Progenitor cell of endocrine pancreas (in vitro differentiated cells): ENCODE measurements at regions not wholly inside any gene's neighbourhood (a gene's known extent, or its start where the extent isn't known, plus 50 kb on each side); places are given as distances from the start of the nearest gene placed in this dataset.

ENCODE experiments used
- DNase-seq: peaks from one replicate; pipeline ENCODE4 v3.0.0; 2021; ENCODE audit warnings: low spot score; ENCODE audit not compliant: unreplicated experiment
- H3K27ac Mint-ChIP-seq: 2 replicates; pipeline ENCODE4 v1.8.0; 2021; ENCODE audit warnings: mild to moderate bottlenecking, moderate library complexity, mixed read lengths
- H3K27me3 Mint-ChIP-seq: 2 replicates; pipeline ENCODE4 v1.8.0; 2021; ENCODE audit warnings: mixed read lengths
- H3K36me3 Mint-ChIP-seq: 2 replicates; pipeline ENCODE4 v1.8.0; 2022; ENCODE audit warnings: mixed read lengths; ENCODE audit not compliant: insufficient read depth
- H3K4me1 Mint-ChIP-seq: 2 replicates; pipeline ENCODE4 v1.8.0; 2021; ENCODE audit warnings: low read depth, mixed read lengths
- H3K4me3 Mint-ChIP-seq: 2 replicates; pipeline ENCODE4 v1.8.0; 2021; ENCODE audit warnings: low read depth, mild to moderate bottlenecking, moderate library complexity, mixed read lengths
- H3K9me3 Mint-ChIP-seq: 2 replicates; pipeline ENCODE4 v1.8.0; 2021; ENCODE audit warnings: low read depth, mixed read lengths
- TF ChIP-seq, protein P1 (sequence below): fragments of 200-600 bp; sonication (generic); IDR thresholded peaks from one replicate; pipeline ENCODE4 v1.5.0; 2021; ENCODE audit warnings: antibody characterized with exemption, mild to moderate bottlenecking; ENCODE audit not compliant: unreplicated experiment

DNA sequence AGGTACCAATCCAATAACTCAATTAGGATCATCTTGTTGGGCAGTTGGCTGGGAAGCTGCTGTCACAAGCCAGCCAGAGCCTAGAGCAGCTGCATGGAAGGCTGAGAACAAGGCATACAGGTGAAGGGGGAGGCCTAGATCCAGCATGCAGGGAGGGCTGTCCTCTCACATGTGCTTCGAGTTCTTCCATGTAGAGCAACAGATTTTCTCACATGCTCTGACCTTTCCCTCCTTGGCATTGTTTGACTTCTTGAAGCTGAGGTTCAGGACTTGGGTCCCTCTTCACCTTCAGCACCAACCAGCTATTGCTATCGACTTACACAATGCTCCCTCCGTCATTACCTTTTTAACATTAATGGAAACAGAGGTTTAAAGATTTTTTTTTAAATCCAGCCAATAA, 257.7 kb downstream of the ATG4C start:
- H3K27ac Mint-ChIP-seq = no peak overlapping the region

DNA sequence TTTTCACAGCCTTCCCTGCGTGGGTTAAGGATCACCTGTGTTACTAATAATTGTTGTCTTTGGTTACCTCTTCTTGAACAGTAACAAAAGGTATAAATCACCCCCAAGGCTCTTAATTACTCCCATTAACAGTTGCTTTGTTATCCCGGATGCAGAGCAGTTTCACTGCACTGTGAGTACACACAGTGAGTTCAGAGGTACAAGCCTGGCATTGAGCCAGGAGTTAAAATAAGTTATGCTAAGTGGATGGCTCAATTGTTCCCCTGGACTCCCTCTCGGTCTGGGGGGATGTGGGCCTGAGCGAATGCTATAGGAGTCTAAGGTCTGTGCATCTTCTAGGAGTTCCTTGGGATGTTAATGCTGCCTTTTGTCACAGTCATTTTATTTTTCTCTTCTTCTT, 258.3 kb downstream of the ATG4C start:
- TF ChIP-seq, protein P1, sequence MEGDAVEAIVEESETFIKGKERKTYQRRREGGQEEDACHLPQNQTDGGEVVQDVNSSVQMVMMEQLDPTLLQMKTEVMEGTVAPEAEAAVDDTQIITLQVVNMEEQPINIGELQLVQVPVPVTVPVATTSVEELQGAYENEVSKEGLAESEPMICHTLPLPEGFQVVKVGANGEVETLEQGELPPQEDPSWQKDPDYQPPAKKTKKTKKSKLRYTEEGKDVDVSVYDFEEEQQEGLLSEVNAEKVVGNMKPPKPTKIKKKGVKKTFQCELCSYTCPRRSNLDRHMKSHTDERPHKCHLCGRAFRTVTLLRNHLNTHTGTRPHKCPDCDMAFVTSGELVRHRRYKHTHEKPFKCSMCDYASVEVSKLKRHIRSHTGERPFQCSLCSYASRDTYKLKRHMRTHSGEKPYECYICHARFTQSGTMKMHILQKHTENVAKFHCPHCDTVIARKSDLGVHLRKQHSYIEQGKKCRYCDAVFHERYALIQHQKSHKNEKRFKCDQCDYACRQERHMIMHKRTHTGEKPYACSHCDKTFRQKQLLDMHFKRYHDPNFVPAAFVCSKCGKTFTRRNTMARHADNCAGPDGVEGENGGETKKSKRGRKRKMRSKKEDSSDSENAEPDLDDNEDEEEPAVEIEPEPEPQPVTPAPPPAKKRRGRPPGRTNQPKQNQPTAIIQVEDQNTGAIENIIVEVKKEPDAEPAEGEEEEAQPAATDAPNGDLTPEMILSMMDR = no peak
- DNase-seq = no peak
- Mint-ChIP-seq H3K9me3 (peaks cover 10% of the 10 kb centered on the region), H3K27me3 (peaks cover 7% of the 10 kb centered on the region), H3K4me1 (peaks cover 7% of the 10 kb centered on the region), H3K4me3 (no peak overlapping the region), H3K27ac (peak overlapping the region; percentile 14), H3K36me3 (no peaks in the 10 kb centered on the region)

More for the DNA sequence above, 257.7 kb downstream of the ATG4C start:
- DNase-seq = no peak
- H3K4me1 Mint-ChIP-seq = peaks cover 7% of the 10 kb centered on the region
- H3K4me3 Mint-ChIP-seq = no peak overlapping the region
- H3K9me3 Mint-ChIP-seq = peaks cover 10% of the 10 kb centered on the region
- H3K27me3 Mint-ChIP-seq = peaks cover 5% of the 10 kb centered on the region
- H3K36me3 Mint-ChIP-seq = no peaks in the 10 kb centered on the region
- TF ChIP-seq, protein P1 = no peak

GRCh38 chr1:63046539-63046938, 262.6 kb downstream of the ATG4C start:
- no peak overlapping the region for H3K27ac Mint-ChIP-seq
- H3K27me3 Mint-ChIP-seq = peaks cover 9% of the 10 kb centered on the region
- DNase-seq = no peak
- peaks cover 4% of the 10 kb centered on the region for H3K9me3 Mint-ChIP-seq
- TF ChIP-seq, protein P1 = no peak
- peaks cover 11% of the 10 kb centered on the region for H3K4me1 Mint-ChIP-seq
- no peaks in the 10 kb centered on the region for H3K36me3 Mint-ChIP-seq
- H3K4me3 Mint-ChIP-seq = no peak overlapping the region

GRCh38 chr1:63049135-63049534, 265.2 kb downstream of the ATG4C start:
- TF ChIP-seq, protein P1 = no peak
- Mint-ChIP-seq H3K4me1 (peaks cover 5% of the 10 kb centered on the region), H3K36me3 (no peaks in the 10 kb centered on the region), H3K27ac (no peak overlapping the region), H3K9me3 (peaks cover 4% of the 10 kb centered on the region), H3K4me3 (no peak overlapping the region), H3K27me3 (peaks cover 5% of the 10 kb centered on the region)
- no peak for DNase-seq

DNA sequence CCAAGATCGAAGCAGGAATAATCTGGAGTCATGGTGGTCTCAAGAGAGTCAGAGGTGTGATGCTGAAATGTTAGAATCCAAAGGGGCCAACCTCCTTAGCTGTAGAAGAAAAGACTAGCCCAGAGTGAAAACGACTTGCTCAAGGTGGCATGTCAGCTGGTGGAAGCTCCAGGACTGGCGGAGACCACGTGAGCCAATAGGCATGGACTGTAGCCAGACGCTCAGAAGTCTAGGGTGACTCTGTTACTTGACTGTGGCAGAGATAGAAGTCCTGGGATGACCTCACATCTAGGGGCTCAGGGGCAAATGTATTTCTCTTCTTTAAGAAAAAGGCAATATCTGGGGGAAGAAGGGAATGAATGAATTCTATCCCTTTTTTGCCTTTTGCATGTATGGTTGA, 267.4 kb downstream of the ATG4C start:
- no peak for DNase-seq
- no peaks in the 10 kb centered on the region for H3K36me3 Mint-ChIP-seq
- H3K27me3 Mint-ChIP-seq = peaks cover 5% of the 10 kb centered on the region
- no peaks in the 10 kb centered on the region for H3K9me3 Mint-ChIP-seq
- TF ChIP-seq, protein P1 = no peak
- peaks cover 5% of the 10 kb centered on the region for H3K4me1 Mint-ChIP-seq
- H3K4me3 Mint-ChIP-seq = no peak overlapping the region
- H3K27ac Mint-ChIP-seq = no peak overlapping the region
